Neural progenitor cell (in vitro differentiated cells): ENCODE measurements at regions not wholly inside any gene's neighbourhood (a gene's known extent, or its start where the extent isn't known, plus 50 kb on each side); places are given as distances from the start of the nearest gene placed in this dataset.

Source experiments
- EZH2phosphoT487 ChIP-seq: fragments of 200-600 bp; sonication (generic); IDR thresholded peaks from 2 replicates; pipeline ENCODE4 v1.6.1; 2017; ENCODE audit warnings: antibody characterized with exemption
- TF ChIP-seq, protein P1 (sequence below): fragments of 200-600 bp; sonication (generic); IDR thresholded peaks from 2 replicates; pipeline ENCODE4 v1.5.1; 2017; ENCODE audit warnings: antibody characterized with exemption, mild to moderate bottlenecking

DNA sequence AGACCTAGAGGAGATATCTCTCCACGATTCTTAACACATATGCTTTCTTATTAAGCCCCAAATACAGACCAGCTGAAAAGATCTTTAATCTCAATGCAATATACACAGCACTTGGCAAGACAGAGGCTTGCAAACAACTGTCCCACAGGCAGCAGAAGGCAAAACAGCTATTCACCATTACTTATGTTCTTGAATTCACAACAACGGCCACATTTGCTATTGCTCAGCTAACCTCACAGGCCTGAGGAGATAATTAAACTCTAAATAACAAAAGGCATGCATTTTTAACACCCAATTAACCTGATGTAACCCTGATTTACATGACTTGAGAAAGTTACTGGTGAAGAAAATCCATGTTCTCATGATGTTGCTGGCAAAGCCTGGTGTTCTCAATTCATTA is 216.4 kb downstream of the CRPPA start:
- TF ChIP-seq, protein P1, sequence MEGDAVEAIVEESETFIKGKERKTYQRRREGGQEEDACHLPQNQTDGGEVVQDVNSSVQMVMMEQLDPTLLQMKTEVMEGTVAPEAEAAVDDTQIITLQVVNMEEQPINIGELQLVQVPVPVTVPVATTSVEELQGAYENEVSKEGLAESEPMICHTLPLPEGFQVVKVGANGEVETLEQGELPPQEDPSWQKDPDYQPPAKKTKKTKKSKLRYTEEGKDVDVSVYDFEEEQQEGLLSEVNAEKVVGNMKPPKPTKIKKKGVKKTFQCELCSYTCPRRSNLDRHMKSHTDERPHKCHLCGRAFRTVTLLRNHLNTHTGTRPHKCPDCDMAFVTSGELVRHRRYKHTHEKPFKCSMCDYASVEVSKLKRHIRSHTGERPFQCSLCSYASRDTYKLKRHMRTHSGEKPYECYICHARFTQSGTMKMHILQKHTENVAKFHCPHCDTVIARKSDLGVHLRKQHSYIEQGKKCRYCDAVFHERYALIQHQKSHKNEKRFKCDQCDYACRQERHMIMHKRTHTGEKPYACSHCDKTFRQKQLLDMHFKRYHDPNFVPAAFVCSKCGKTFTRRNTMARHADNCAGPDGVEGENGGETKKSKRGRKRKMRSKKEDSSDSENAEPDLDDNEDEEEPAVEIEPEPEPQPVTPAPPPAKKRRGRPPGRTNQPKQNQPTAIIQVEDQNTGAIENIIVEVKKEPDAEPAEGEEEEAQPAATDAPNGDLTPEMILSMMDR = no peak
- no peak for TF ChIP-seq EZH2phosphoT487
